Large intestine (tissue), 3 donors: ENCODE measurements at regions not wholly inside any gene's neighbourhood (a gene's known extent, or its start where the extent isn't known, plus 50 kb on each side); places are given as distances from the start of the nearest gene placed in this dataset.

ENCODE experiments used
- DNase-seq, 2 donors: peaks; one replicate each; pipeline versions ENCODE4 v3.0.0 to v3.0.0-alpha.2; 2013
- H3K27ac ChIP-seq: one replicate; pipeline ENCODE4 v1.5.1; 2013; ENCODE audit warnings: low read length
- H3K27me3 ChIP-seq: 2 replicates; pipeline ENCODE4 v1.6.1; 2013; ENCODE audit warnings: low read length; ENCODE audit not compliant: control insufficient read depth, insufficient read depth
- H3K36me3 ChIP-seq: 2 replicates; pipeline ENCODE4 v1.6.1; 2013; ENCODE audit warnings: low read length; ENCODE audit not compliant: control insufficient read depth, insufficient read depth
- H3K4me1 ChIP-seq: one replicate; pipeline ENCODE4 v1.6.1; 2013; ENCODE audit warnings: low read length; ENCODE audit not compliant: control insufficient read depth, insufficient read depth
- H3K4me3 ChIP-seq: one replicate; pipeline ENCODE4 v1.5.1; 2013; ENCODE audit warnings: low read length
- H3K9me3 ChIP-seq: one replicate; pipeline ENCODE4 v1.6.1; 2013; ENCODE audit warnings: mild to moderate bottlenecking, low read depth, low read length, moderate library complexity; ENCODE audit not compliant: control insufficient read depth
- WGBS: methylation state at CpG from one replicate; pipeline ENCODE4 v1.1.5; 2013; ENCODE audit warnings: low lambda C conversion rate; ENCODE audit not compliant: insufficient coverage; 5-methylcytosine and 5-hydroxymethylcytosine counted together

DNA sequence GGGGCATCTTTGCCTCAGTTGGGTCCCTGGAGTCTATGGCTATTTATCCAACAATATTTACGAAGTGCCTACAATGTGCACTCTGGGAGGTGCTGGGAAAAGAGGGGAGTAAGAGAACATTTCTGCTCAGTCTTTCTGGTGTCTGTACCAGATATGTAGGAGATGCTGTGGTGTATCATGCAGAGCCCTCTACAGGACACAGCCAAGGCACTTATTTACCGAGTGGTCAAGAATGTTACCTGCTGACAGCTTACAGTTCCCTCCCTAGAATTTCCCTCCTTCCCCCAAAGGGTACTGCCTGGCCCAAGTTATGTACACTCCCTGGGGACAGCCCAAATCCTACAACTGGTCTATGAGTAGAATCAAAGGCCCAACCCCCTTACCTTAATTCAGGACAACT, 177.7 kb downstream of the C1orf94 start:
- no peaks in the 10 kb centered on the region for H3K27me3 ChIP-seq
- no peak for DNase-seq
- H3K27ac ChIP-seq = no peak overlapping the region
- no CpG with 5 or more reads among the region's 2 CpGs for WGBS
- no peak overlapping the region for H3K4me3 ChIP-seq
- H3K9me3 ChIP-seq = no peaks in the 10 kb centered on the region
- no peaks in the 10 kb centered on the region for H3K36me3 ChIP-seq
- no peaks in the 10 kb centered on the region for H3K4me1 ChIP-seq

DNA sequence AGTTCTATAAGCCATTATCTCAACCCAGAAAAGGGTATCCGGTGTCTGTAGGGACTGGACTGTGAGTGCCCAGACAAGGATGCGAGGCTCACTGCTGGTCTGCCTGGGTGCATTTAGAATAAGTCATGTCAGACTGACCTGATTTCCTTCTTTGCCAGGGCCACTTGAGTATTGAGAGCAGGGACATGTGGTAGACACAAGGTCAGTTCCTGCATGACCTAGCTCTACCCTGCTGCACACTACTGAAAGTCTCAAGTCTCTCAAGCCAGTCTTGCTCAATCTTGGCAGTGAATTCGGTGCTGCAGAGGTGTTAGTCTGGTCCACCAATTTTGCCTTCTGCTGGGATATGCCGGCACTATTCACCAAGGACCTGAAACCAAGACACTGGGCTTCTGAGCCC, 180.1 kb downstream of the C1orf94 start:
- DNase-seq = no peak
- no peaks in the 10 kb centered on the region for H3K9me3 ChIP-seq
- H3K36me3 ChIP-seq = no peaks in the 10 kb centered on the region
- H3K4me3 ChIP-seq = no peak overlapping the region
- no peaks in the 10 kb centered on the region for H3K27me3 ChIP-seq
- no CpG with 5 or more reads among the region's 4 CpGs for WGBS
- H3K27ac ChIP-seq = no peak overlapping the region
- no peaks in the 10 kb centered on the region for H3K4me1 ChIP-seq

DNA sequence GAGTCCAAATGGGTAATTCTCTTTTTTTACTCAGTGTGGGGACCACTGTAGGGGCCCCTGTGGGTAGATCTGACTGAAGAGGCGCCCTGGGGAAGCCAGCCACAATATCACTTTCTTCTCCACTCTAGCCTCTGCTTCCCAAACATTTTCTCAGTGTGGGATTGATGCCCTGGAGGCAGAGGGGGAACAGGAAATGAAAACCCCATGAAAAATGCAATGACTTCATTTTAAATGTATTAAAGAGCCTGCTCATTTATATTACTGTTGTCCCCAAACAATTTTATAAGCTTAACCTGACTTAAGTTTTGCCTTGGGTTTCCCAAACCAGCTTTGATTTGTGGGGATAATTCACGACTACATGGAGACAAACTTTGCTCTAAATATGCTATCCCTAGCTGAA, 181.9 kb downstream of the C1orf94 start:
- WGBS = no CpG with 5 or more reads among the region's 2 CpGs
- H3K27me3 ChIP-seq = no peaks in the 10 kb centered on the region
- no peak overlapping the region for H3K27ac ChIP-seq
- no peaks in the 10 kb centered on the region for H3K4me1 ChIP-seq
- H3K4me3 ChIP-seq = no peak overlapping the region
- DNase-seq = no peak
- H3K9me3 ChIP-seq = no peaks in the 10 kb centered on the region
- no peaks in the 10 kb centered on the region for H3K36me3 ChIP-seq

DNA sequence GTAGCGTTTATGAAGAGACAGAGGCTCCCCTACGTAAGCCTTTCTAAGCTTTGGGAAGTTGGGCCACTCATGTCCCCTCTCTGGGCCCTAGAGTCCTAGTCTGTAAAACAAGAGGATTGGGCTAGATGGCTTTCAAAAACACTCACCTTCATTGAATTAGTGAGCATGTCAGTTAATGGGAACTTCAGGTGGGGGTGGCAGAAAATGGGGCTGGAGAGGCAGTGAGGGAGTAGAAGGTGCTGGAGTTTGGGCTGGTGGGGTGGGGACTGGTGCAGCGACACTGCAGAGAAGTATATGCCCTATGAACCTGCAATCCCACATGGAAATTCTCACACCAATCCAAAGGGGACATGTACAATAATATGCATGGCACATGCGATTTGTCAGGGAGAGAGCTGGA, 182.7 kb downstream of the C1orf94 start:
- Histone ChIP-seq H3K4me3 (no peak overlapping the region), H3K36me3 (no peaks in the 10 kb centered on the region), H3K27ac (no peak overlapping the region), H3K27me3 (no peaks in the 10 kb centered on the region), H3K9me3 (no peaks in the 10 kb centered on the region), H3K4me1 (no peaks in the 10 kb centered on the region)
- DNase-seq = no peak
- WGBS = no CpG with 5 or more reads among the region's 4 CpGs

DNA sequence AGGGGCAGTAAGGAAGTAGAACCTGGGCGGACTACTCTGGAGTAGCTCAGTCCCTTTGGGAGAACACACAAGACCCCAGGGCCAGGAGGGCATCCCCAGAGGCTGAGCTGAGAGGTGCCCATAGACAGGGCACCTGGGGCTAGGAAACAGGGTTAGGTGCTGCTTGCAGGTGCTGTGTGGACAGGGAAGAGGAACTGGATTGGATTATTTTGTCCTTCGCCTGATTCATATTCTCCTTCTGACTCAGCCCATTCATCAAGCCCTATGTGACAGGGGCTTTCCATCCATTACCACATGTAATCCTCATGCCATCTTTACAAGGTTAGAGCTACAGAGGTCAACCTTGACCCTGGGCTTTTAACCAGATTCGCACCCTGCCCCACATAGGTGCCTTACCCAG, 183.9 kb downstream of the C1orf94 start:
- Histone ChIP-seq H3K9me3 (no peaks in the 10 kb centered on the region), H3K4me1 (no peaks in the 10 kb centered on the region), H3K27me3 (no peaks in the 10 kb centered on the region), H3K27ac (no peak overlapping the region), H3K4me3 (no peak overlapping the region), H3K36me3 (no peaks in the 10 kb centered on the region)
- DNase-seq = no peak
- WGBS = 86% methylated on average over 1 of the region's 3 CpGs

DNA sequence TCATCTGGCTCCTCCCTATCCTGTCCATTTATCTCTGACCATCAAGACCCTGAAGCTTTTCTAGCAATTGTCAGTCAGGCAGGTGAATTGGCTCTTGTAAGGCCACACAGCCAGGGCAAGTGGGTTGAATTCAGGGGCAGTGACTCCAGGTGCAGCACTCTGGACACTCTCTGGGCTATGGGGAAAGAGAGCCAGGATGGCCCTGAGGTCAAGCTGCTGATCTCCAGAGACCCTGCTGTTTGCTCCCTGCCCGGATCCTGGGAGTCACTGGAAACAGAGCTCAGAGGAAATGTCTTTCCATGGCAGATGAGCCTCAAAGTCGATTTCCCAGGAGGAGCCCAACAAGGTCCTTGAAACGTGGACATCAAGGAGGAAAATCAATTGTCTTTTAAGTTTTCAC, 184.4 kb downstream of the C1orf94 start:
- no CpG with 5 or more reads among the region's 3 CpGs for WGBS
- H3K27ac ChIP-seq = no peak overlapping the region

DNA sequence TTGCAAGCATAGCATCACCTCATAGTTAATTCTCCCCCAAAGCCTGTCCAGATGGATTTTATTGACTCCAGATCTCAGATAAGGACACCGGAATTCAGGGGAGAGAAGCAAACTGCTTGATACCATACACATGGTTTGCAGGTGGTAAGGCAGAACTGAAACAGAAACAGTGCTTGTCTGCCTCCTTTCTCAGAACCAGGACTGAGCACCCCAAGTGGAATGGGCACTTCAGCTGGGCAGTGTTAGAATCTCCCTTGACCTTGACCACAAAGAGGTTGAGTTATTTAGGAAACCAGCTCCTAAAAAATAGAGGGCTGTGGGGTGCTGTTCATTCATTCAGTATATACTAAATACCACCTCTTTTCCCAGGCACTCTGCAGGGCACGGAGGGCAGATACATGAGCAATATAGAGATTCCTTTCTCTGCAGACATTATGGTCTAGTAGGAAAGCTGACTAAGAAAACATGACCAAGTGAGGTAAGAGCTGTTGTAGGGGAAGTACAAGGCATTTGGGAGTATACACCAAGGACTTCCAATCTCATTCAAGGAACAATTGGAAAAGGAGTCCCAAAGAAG, 185.2 kb downstream of the C1orf94 start:
- Histone ChIP-seq H3K9me3 (no peaks in the 10 kb centered on the region), H3K27me3 (no peaks in the 10 kb centered on the region), H3K36me3 (no peaks in the 10 kb centered on the region), H3K4me1 (no peaks in the 10 kb centered on the region), H3K4me3 (no peak overlapping the region), H3K27ac (no peak overlapping the region)
- no CpG with 5 or more reads among the region's 2 CpGs for WGBS
- DNase-seq = no peak

More for the DNA sequence above, 184.4 kb downstream of the C1orf94 start:
- Histone ChIP-seq H3K27me3 (no peaks in the 10 kb centered on the region), H3K36me3 (no peaks in the 10 kb centered on the region), H3K9me3 (no peaks in the 10 kb centered on the region), H3K4me1 (no peaks in the 10 kb centered on the region), H3K4me3 (no peak overlapping the region)
- no peak for DNase-seq

DNA sequence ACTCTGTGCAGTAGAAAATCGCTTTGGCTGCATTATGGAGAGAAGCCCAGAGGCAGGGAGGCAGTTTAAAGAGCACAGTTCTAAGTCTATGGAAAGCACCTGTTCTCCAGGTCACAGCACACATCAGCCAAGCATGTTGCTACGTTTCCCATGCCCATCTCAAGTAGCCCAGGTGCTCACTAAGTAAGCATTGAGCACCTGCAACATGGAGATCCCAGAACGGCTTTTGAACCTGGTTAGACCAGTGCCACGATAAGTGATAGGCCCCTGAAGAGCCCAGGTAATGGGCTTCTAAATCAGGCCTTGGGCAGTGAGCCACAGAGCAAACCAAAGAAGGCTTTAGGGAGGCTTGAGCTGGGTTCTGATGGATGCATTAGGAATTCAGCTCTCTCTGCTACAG, 186.2 kb downstream of the C1orf94 start:
- no CpG with 5 or more reads among the region's 4 CpGs for WGBS
- Histone ChIP-seq H3K4me3 (no peak overlapping the region), H3K36me3 (no peaks in the 10 kb centered on the region), H3K27ac (no peak overlapping the region), H3K9me3 (no peaks in the 10 kb centered on the region), H3K27me3 (no peaks in the 10 kb centered on the region), H3K4me1 (no peaks in the 10 kb centered on the region)
- DNase-seq = no peak

DNA sequence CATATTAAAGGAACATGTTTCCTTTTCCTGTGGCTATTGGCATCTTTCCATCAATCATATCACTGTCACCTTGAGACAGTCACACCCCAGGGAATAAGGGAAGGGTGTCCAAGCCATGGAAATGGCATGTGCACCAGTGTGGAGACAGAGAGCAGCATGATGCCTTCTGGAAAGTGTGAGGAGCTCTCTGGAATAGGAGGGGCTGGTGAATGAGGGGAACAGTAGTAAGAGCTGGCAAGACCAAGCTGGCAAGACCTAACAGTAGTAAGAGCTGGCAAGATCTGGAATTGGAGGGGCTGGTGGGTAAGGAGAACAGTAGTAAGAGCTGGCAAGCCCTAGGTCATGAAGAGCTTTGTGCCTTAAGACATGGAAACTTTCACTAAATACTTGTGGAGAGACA, 186.7 kb downstream of the C1orf94 start:
- no peak for DNase-seq
- H3K4me3 ChIP-seq = no peak overlapping the region

DNA sequence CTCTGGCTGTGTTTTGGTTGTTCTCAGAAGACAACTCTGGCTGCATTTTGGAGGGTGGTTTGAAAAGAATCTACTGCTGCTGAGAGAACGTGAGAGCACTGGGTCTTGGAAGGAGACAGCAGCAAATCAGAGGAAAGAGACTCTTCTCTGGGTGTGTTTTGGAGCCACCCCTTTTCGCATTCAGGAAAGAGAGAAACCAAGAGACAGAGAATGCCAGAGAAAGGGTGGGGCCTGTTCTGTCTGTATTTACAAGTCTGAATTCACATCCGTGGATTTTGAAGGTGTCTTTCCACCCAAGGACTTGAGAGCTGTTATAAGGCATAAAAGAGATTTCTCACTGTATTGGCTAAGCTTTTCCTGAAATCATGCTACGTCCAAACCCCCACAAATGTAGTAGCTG, 187.2 kb downstream of the C1orf94 start:
- WGBS = 80% methylated on average over 1 of the region's 4 CpGs
- Histone ChIP-seq H3K4me1 (no peaks in the 10 kb centered on the region), H3K27ac (no peak overlapping the region), H3K9me3 (no peaks in the 10 kb centered on the region), H3K27me3 (no peaks in the 10 kb centered on the region), H3K4me3 (no peak overlapping the region), H3K36me3 (no peaks in the 10 kb centered on the region)
- no peak for DNase-seq

More for the DNA sequence above, 186.7 kb downstream of the C1orf94 start:
- Histone ChIP-seq H3K36me3 (no peaks in the 10 kb centered on the region), H3K27me3 (no peaks in the 10 kb centered on the region), H3K27ac (no peak overlapping the region), H3K4me1 (no peaks in the 10 kb centered on the region), H3K9me3 (no peaks in the 10 kb centered on the region)

DNA sequence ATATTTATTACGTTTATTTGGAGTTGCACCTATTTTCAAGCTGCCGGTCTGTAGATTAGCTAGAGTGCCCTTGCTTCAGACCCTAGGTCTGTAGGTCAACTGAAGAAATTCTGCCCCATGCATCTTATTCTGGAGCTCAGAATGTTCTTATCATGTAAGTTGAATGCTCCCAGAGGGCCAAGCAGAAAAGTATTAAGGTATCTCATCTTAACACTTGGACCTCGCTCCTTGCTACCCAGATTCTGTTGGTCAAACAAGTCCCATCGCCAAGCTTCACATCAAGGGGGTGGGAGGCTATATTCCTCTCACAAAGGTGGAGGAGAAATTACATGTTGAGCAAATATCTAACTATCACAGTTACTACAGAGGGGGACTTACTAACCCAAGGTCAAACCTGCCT, 187.7 kb downstream of the C1orf94 start:
- WGBS = no CpG with 5 or more reads among the region's 4 CpGs
- Histone ChIP-seq H3K9me3 (no peaks in the 10 kb centered on the region), H3K4me1 (no peaks in the 10 kb centered on the region), H3K4me3 (no peak overlapping the region), H3K27me3 (no peaks in the 10 kb centered on the region), H3K36me3 (no peaks in the 10 kb centered on the region), H3K27ac (no peak overlapping the region)
- DNase-seq = no peak
